Hippocampal formation (tissue), 2 donors: ENCODE measurements at regions not wholly inside any gene's neighbourhood (a gene's known extent, or its start where the extent isn't known, plus 50 kb on each side); places are given as distances from the start of the nearest gene placed in this dataset.
"Not testable (repeated sequence)": the region's sequence is repeated elsewhere in the genome, so short reads cannot be mapped to it uniquely, and the experiment has no call there.

Source experiments
- DNase-seq, 2 donors: peaks; one replicate each; lab custom pipeline; 2025; lab: John Stamatoyannopoulos, UW

DNA sequence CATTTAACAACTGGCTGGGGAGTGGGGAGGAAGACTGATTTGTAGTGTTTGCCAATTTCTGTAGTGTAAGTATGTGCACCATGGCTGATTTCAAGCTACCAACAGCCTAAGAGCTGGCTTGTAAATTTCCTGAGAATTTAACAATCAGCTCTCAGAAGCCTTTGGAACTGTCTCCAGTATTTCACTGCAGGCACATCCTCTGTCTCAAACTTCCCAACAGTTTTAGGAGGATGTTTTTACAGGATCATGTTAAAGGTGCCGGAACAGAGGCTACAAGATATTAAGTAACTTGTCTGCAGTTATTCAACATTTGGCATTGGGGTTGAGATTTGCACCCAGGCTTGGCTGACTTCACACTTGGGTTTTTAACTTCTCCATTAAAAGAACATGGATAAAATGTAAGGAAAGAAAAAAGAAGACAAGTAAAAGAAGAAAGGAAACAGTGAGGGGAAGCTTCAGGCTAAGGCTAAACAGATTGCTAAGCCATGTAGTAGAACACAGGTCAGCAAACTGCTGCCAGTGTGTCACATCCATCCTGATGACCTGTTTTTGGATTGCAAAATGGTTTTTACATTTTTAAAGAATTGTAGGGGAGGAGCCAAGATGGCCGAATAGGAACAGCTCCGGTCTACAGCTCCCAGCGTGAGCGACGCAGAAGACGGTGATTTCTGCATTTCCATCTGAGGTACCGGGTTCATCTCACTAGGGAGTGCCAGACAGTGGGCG lies 204.8 kb upstream of the SESN3 start:
- DNase-seq, result no peak

GRCh38 chr11:95435192-95435591 lies 204.2 kb upstream of the SESN3 start:
- no peak for DNase-seq

- no peak for DNase-seq
Measured at GRCh38 chr11:95434489-95435057, 203.6 kb upstream of the SESN3 start.

GRCh38 chr11:95434009-95434408 lies 203.0 kb upstream of the SESN3 start:
- no peak for DNase-seq

DNA sequence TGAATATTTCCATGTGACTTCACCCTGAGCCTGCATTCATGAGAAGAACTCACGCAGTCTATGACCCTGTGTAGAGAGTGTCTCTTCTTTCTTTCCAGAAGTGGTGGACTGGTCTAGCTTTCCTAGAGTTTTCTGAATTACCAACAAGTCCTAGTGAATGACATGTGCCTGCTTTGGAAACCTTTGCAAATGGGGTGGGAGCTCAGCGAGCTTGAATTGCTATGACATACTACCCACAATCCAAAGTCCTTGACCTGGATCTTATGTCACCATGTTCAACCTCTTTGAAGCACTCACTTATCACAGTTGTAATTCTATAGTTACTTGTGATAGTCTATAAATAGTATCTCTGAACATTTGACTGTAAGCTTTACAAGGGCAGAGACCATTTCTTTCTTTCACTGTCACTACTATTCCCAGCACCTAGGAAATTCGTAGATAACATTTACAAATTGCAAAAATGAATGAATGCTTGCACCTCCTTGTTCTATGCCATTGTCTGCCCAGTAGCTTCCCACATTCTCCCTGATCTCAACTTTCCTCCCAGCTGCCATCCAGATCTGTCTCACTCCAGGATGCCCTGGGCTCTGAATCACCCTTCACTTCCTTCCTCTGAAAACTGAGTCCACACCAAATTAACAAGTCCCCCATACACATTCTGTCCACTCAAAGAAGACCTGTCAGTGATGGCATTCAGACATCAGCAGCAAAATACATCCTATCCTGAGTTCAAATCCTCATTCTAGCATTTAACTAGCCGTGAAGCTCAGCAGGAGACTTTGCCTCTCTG lies 201.9 kb upstream of the SESN3 start:
- DNase-seq, result no peak

- DNase-seq, result no peak
Measured at GRCh38 chr11:95429376-95429907, 198.4 kb upstream of the SESN3 start.

GRCh38 chr11:95426823-95427462 lies 195.9 kb upstream of the SESN3 start:
- no peak for DNase-seq

GRCh38 chr11:95419915-95420314 lies 188.9 kb upstream of the SESN3 start:
- DNase-seq, result no peak

- no peak for DNase-seq
Measured at GRCh38 chr11:95418916-95419315, 187.9 kb upstream of the SESN3 start.

- no peak for DNase-seq
Measured at GRCh38 chr11:95417832-95418231, 186.8 kb upstream of the SESN3 start.

DNA sequence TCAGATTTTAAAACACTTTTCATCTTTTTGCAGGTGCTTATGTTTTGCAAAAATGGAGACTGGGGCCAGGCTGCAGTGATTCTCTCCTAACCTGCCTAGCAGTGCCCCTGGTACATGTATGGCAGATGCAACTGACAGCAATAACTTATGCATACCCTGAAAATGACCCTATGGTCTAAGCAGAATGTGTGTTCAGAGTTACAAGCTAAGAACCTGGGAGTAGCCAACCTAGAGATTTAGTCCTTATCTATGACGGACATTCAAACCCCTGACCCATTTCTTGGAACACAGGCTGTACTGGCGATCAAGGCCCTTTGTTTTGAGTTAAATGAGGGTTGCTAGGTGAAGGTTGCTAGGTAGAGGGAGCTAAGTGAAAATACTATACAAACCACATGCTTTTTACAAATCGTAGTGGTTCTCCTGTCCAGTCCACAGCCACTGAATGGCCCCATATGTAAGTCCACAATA lies 184.9 kb upstream of the SESN3 start:
- DNase-seq, result no peak

- DNase-seq, result no peak
Measured at GRCh38 chr11:95414217-95414616, 183.2 kb upstream of the SESN3 start.

DNA sequence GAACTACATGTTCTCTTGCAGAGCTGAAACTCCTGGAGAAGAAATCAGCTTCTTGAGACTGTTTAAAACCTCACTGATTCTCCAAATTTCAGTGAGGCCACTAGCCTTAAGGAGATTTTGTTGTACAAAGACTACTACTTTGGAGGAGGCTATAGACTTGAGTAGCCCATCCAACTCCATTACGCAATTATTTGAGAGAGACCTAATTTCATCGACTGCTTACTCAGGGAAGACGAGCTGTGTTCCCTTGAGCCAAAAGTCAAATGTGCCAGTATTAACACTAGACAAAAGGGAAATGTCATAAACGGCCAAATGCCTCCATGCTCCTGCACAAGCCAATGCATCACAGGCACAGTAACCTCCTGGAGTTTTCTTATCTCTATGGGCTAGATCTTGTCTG lies 182.8 kb upstream of the SESN3 start:
- DNase-seq, result no peak

GRCh38 chr11:95413021-95413420 lies 182.0 kb upstream of the SESN3 start:
- no peak for DNase-seq

DNA sequence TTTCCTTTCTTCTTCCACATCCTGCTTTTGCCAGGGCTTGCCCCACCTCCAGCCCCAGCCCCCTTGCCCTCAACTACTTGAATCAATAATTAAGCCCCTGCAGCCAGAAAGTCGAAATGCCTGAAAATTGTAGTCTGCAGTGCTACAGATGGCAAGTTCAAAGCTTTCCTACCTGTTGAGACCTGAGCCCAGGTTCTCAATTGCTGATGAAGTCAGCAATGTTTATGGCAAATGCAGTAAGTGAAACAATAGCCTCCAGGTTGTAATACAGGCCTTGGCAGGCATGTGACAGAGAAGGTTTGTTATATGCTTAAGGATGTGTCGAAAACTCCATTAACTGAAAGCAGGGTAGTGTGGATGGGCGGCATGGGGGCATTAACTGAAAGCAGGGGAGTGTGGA lies 181.1 kb upstream of the SESN3 start:
- DNase-seq, result no peak

DNA sequence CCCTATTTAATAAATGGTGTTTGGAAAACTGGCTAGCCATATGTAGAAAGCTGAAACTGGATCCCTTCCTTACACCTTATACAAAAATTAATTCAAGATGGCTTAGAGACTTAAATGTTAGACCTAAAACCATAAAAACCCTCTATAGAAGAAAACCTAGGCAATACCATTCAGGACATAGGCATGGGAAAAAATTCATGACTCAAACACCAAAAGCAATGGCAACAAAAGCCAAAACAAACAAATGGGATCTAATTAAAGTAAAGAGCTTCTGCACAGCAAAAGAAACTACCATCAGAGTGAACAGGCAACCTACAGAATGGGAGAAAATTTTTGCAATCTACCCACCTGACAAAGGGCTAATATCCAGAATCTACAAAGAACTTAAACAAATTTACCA lies 179.7 kb upstream of the SESN3 start:
- DNase-seq, result not testable (repeated sequence)

DNA sequence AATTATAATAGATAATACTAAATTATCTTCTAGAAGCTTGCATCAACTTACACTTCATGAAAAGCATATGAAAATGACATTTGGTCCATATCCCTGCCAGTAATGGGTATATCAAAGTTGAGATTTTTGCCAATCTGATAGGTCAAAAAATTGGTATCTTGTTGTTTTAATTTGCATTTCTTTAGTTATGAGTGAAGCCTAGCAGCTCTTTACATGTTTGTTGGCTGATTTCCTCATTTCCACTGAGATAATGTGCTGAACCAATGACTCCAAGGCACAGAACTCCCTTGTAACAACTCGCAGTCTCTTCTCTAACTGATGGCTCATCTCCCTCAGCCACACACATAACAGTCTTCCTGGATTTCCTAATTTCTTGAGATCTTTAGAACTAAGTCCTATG lies 175.3 kb upstream of the SESN3 start:
- no peak for DNase-seq

GRCh38 chr11:95404370-95404769 lies 173.4 kb upstream of the SESN3 start:
- no peak for DNase-seq

- peak in 1 of 2 donors; percentile 0 for DNase-seq
Measured at GRCh38 chr11:95398437-95399112, 167.6 kb upstream of the SESN3 start.

- no peak for DNase-seq
Measured at GRCh38 chr11:95392644-95393043, 161.6 kb upstream of the SESN3 start.

GRCh38 chr11:95389427-95389826 lies 158.4 kb upstream of the SESN3 start:
- no peak for DNase-seq

- no peak for DNase-seq
Measured at GRCh38 chr11:95388086-95388485, 157.1 kb upstream of the SESN3 start.
